SK-N-MC (cell line): ENCODE measurements at regions not wholly inside any gene's neighbourhood (a gene's known extent, or its start where the extent isn't known, plus 50 kb on each side); places are given as distances from the start of the nearest gene placed in this dataset.

Source experiments
- DNase-seq: peaks from one replicate; pipeline ENCODE4 v3.0.0-alpha.2; 2011; ENCODE audit warnings: low read depth, low spot score
- H3K27ac ChIP-seq: fragments of 200-600 bp; sonication (generic); 2 replicates; pipeline ENCODE4 v1.5.1; 2016; ENCODE audit warnings: mixed run types
- H3K36me3 ChIP-seq: fragments of 200-600 bp; sonication (generic); 2 replicates; pipeline ENCODE4 v1.6.1; 2017; ENCODE audit warnings: antibody characterized with exemption, low read length, mixed read lengths; ENCODE audit not compliant: insufficient read depth
- H3K4me3 ChIP-seq: fragments of 200-600 bp; sonication (generic); 2 replicates; pipeline ENCODE4 v1.5.1; 2016
- H3K9ac ChIP-seq: fragments of 200-600 bp; sonication (generic); 2 replicates; pipeline ENCODE4 v1.8.0; 2017; ENCODE audit warnings: mixed run types, mixed read lengths; ENCODE audit not compliant: insufficient read length
- H3K9me3 ChIP-seq: fragments of 200-600 bp; sonication (generic); 2 replicates; pipeline ENCODE4 v1.6.1; 2017; ENCODE audit warnings: low read depth, mild to moderate bottlenecking, antibody characterized with exemption, low read length, moderate library complexity, mixed read lengths
- EZH2 ChIP-seq: fragments of 200-600 bp; sonication (generic); IDR thresholded peaks from one replicate; pipeline ENCODE4 v1.6.1; 2017; ENCODE audit warnings: antibody characterized with exemption
- FOXP2 ChIP-seq: optimal IDR thresholded peaks from 2 replicates; pipeline ENCODE3; 2011; ENCODE audit warnings: mild to moderate bottlenecking, moderate library complexity; ENCODE audit not compliant: insufficient read depth; ENCODE audit errors: extremely low read length, control extremely low read depth
- POLR2AphosphoS5 ChIP-seq: IDR thresholded peaks from 2 replicates; pipeline ENCODE4 v1.6.1; 2012; ENCODE audit warnings: mild to moderate bottlenecking, low read depth, low read length, borderline replicate concordance

DNA sequence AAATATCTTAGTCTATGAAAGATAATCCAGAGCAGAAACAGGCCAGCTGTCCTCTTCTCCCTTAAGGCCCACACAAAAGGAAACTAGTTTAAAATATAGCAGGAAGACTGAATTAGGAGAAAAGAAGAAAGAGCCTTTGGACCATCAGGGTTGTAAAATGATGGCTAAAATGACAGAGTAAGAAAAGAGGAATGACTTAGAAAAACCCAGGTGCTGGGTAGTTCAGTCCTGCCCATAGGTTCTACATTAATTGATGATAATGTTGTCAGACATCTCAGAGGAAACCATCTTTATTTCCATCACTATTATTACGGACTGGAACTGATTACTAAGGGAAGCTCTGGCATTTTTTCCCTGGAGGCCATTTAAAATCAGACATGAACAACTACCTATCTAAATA, 142.8 kb upstream of the STT3B start:
- no peak overlapping the region for H3K27ac ChIP-seq
- TF ChIP-seq EZH2 (no peak), POLR2AphosphoS5 (no peak), FOXP2 (no peak)
- no peaks in the 10 kb centered on the region for H3K36me3 ChIP-seq
- no peak overlapping the region for H3K9ac ChIP-seq
- no peaks in the 10 kb centered on the region for H3K9me3 ChIP-seq
- DNase-seq: no peak
- no peak overlapping the region for H3K4me3 ChIP-seq

DNA sequence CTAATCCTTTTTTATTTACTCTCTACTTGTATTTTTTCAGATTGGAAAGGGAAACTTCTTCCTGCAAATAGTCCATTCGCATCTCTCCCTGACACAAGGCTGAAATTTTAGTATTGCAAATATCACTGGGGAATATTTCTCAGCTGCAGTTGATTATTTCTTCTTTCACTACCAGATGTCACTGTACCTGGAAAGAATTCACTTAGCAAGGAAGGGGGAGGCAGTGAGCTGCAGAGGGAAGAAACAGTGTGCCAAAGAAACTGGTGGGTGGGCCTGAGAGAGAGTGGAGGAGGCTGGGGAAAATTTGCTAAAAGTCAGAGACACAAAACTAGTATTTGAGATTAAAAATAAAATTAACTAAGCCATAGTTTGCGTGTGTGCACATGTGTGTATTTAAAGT, 142.3 kb upstream of the STT3B start:
- Histone ChIP-seq H3K9me3 (no peaks in the 10 kb centered on the region), H3K36me3 (no peaks in the 10 kb centered on the region), H3K4me3 (no peak overlapping the region), H3K27ac (no peak overlapping the region), H3K9ac (no peak overlapping the region)
- TF ChIP-seq EZH2 (no peak), FOXP2 (no peak), POLR2AphosphoS5 (no peak)
- DNase-seq: no peak

DNA sequence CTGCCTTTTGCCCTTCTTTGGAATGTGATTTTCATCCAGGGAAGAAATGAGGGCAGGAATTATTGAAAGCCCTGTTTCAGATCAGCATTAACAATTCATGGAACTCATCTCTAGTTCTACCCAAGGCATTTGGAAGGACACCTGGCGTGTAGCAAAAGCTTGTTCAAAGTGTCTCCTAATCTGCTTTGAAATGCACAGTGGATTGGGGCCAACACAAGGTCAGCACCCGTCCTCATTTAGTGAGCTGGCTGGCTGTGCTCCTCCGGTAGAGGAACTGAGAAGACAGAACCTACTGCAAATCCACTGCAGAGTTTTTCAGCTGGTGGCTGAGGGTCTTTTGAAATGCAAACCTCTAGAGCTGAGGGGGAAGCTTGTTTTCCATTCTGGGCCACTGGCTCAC, 141.6 kb upstream of the STT3B start:
- no peak overlapping the region for H3K27ac ChIP-seq
- no peaks in the 10 kb centered on the region for H3K36me3 ChIP-seq
- H3K4me3 ChIP-seq: no peak overlapping the region
- no peaks in the 10 kb centered on the region for H3K9me3 ChIP-seq
- DNase-seq: no peak
- no peak for TF ChIP-seq EZH2
- TF ChIP-seq FOXP2: no peak
- TF ChIP-seq POLR2AphosphoS5: no peak
- H3K9ac ChIP-seq: no peak overlapping the region

DNA sequence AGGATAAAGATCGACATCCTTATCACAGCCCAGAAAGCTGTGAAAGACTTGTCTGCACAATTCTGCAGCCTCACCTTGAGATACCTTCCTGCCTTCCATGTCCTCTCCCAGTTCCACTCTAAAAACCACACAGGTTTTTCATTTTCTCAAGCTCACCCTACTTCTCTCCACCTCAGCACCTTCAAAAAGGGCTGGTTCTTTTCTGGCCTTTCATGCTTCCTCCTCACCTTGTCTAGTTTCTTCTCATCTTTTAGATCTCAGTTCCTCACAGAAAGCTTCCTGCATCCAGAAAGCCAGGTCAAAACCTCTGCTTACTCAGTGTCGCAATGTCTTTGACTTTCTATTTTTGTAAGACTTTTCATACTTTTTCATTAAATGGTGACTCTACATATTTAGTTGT, 140.2 kb upstream of the STT3B start:
- no peak for DNase-seq
- no peak for TF ChIP-seq POLR2AphosphoS5
- TF ChIP-seq EZH2: no peak
- TF ChIP-seq FOXP2: no peak
- no peak overlapping the region for H3K4me3 ChIP-seq

DNA sequence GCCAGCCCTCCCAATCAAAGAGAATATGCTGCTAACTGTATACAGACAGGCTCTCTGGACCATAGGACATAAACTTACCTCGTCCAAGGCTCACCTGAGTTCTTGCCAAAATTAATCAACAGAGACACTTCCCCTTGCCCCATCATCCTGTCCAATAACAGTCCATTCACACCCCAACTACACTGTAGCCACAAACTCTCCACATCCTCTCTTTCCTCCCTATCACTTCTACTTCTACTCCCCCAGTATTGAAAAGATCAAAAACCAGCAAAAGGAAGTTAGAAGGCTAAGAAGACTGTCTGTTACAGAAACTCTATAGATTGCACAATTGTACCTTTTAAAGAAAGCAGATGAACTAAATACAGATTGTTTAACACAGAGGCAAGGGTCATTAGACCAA, 133.5 kb upstream of the STT3B start:
- Histone ChIP-seq H3K9ac (no peak overlapping the region), H3K4me3 (no peak overlapping the region), H3K27ac (no peak overlapping the region), H3K36me3 (no peaks in the 10 kb centered on the region), H3K9me3 (no peaks in the 10 kb centered on the region)
- no peak for DNase-seq
- TF ChIP-seq FOXP2: no peak
- TF ChIP-seq EZH2: no peak
- no peak for TF ChIP-seq POLR2AphosphoS5

More for the DNA sequence above, 140.2 kb upstream of the STT3B start:
- Histone ChIP-seq H3K9ac (no peak overlapping the region), H3K27ac (no peak overlapping the region), H3K9me3 (no peaks in the 10 kb centered on the region), H3K36me3 (no peaks in the 10 kb centered on the region)

DNA sequence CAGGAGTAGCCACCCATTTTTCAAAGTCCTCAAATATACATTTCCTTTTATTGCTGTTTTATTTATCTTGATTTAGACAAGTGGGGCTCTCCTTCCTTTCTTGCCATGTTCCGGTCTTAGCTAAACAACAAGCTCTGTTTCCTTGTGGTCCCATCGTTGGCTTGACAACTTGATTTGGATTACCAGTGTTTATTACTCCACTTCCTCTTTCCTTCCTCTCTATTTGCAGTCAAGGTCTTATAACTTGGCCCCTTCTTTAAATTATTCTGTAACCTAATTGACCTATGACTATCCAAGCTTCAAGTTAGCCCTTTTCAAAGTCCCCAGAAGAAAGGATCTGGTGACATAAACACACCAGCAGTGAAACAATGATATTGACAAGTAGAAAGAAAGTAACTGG, 130.6 kb upstream of the STT3B start:
- H3K27ac ChIP-seq: no peak overlapping the region
- no peak overlapping the region for H3K4me3 ChIP-seq
- H3K9me3 ChIP-seq: no peaks in the 10 kb centered on the region
- H3K9ac ChIP-seq: no peak overlapping the region
- no peaks in the 10 kb centered on the region for H3K36me3 ChIP-seq
- TF ChIP-seq EZH2 (no peak), FOXP2 (no peak), POLR2AphosphoS5 (no peak)
- DNase-seq: no peak

DNA sequence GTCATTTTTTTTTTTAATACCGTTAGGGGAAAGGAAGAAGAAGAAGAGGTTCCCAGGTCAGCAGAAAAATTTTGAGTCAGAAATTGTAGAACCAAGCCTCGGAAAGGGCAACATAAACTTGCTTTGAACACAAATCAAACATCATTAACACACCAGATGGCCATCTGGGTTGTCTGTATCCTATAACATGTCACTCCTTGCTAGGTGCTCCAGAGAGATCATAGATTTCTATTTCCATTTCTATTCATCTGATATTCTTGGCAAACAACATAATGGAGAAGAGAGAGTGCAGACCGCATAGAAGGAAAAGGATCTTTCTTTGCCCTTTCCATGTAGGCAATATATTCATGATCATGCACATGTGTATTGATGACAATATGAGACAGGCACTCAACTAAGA, 129.5 kb upstream of the STT3B start:
- Histone ChIP-seq H3K4me3 (no peak overlapping the region), H3K9ac (no peak overlapping the region), H3K27ac (no peak overlapping the region), H3K36me3 (no peaks in the 10 kb centered on the region), H3K9me3 (no peaks in the 10 kb centered on the region)
- no peak for TF ChIP-seq FOXP2
- TF ChIP-seq EZH2: no peak
- TF ChIP-seq POLR2AphosphoS5: no peak
- no peak for DNase-seq

DNA sequence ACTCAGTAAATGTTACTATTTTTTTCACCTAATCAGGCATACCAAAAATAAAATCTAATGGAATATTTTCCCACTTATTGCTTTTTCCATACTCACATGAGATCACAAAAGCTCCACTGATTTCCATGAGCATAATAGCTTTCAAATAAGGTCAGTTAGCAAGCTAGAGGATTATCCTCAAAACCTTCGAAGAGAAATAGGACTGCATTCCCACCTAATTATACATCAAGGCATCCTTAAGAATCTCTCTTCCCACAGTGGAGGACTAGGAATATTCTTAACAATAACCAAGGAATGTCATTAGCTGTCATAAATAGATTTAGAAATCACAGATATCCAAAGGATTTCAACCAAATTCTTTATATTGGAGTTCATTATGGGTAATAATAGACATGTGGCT, 127.9 kb upstream of the STT3B start:
- no peaks in the 10 kb centered on the region for H3K9me3 ChIP-seq
- no peak overlapping the region for H3K9ac ChIP-seq
- no peaks in the 10 kb centered on the region for H3K36me3 ChIP-seq
- DNase-seq: no peak
- H3K4me3 ChIP-seq: no peak overlapping the region
- TF ChIP-seq EZH2 (no peak), FOXP2 (no peak), POLR2AphosphoS5 (no peak)
- H3K27ac ChIP-seq: no peak overlapping the region

DNA sequence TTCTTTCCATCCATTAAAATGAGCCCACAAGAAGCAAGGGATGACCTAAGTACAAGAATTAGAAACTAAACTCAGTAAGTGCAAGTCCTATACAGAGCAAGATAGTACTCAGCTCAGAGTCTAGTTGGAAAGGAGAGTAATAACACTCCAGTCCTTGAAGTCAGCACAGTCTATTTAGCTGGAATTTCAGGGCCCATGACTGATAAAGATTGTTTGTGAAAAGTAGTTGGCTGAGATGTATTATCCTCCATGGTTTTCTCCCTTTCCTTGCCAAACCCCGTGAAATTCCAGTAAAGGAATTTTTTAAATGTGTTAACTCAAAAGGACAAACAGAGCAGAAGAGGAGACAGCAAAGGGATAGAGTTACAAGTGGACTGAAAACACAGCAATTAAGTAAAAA, 127.2 kb upstream of the STT3B start:
- Histone ChIP-seq H3K4me3 (no peak overlapping the region), H3K9me3 (no peaks in the 10 kb centered on the region), H3K36me3 (no peaks in the 10 kb centered on the region), H3K27ac (no peak overlapping the region), H3K9ac (no peak overlapping the region)
- no peak for DNase-seq
- no peak for TF ChIP-seq POLR2AphosphoS5
- no peak for TF ChIP-seq EZH2
- TF ChIP-seq FOXP2: no peak
